Neural progenitor cell (in vitro differentiated cells): ENCODE measurements at regions not wholly inside any gene's neighbourhood (a gene's known extent, or its start where the extent isn't known, plus 50 kb on each side); places are given as distances from the start of the nearest gene placed in this dataset.

ENCODE experiments used
- CTCF ChIP-seq: fragments of 200-600 bp; sonication (generic); IDR thresholded peaks from 2 replicates; pipeline ENCODE4 v1.5.1; 2017; ENCODE audit warnings: antibody characterized with exemption, mild to moderate bottlenecking
- EZH2phosphoT487 ChIP-seq: fragments of 200-600 bp; sonication (generic); IDR thresholded peaks from 2 replicates; pipeline ENCODE4 v1.6.1; 2017; ENCODE audit warnings: antibody characterized with exemption

- TF ChIP-seq EZH2phosphoT487 (no peak), CTCF (no peak)
These were observed 508.3 kb downstream of the MCTP2 start for GRCh38 chr15:94739639-94740038.
